Ishikawa (cell line): ENCODE measurements at regions not wholly inside any gene's neighbourhood (a gene's known extent, or its start where the extent isn't known, plus 50 kb on each side); places are given as distances from the start of the nearest gene placed in this dataset.

ENCODE experiments used
- CEBPB ChIP-seq: IDR thresholded peaks from 2 replicates; pipeline ENCODE4 v1.6.1; 2012
- CREB1 ChIP-seq: IDR thresholded peaks from 2 replicates; pipeline ENCODE4 v1.6.1; 2012; ENCODE audit warnings: low read depth
- EGR1 ChIP-seq: IDR thresholded peaks from 2 replicates; pipeline ENCODE4 v1.6.1; 2012
- EP300 ChIP-seq: IDR thresholded peaks from 2 replicates; pipeline ENCODE4 v1.6.1; 2012; ENCODE audit warnings: borderline replicate concordance
- FOXM1 ChIP-seq: IDR thresholded peaks from 2 replicates; pipeline ENCODE4 v1.6.1; 2012; ENCODE audit warnings: low read depth, borderline replicate concordance
- NFIC ChIP-seq: IDR thresholded peaks from 2 replicates; pipeline ENCODE4 v1.6.1; 2012
- RAD21 ChIP-seq: IDR thresholded peaks from 2 replicates; pipeline ENCODE4 v1.6.1; 2012; ENCODE audit warnings: low read depth
- TAF1 ChIP-seq: IDR thresholded peaks from 2 replicates; pipeline ENCODE4 v1.6.1; 2012; ENCODE audit warnings: low read depth, mild to moderate bottlenecking
- TCF12 ChIP-seq: IDR thresholded peaks from 2 replicates; pipeline ENCODE4 v1.6.1; 2012; ENCODE audit warnings: low read depth
- TEAD4 ChIP-seq: IDR thresholded peaks from 2 replicates; pipeline ENCODE4 v1.6.1; 2012
- YY1 ChIP-seq: IDR thresholded peaks from 2 replicates; pipeline ENCODE4 v1.6.1; 2012; ENCODE audit warnings: low read depth
- ZBTB7A ChIP-seq: IDR thresholded peaks from 2 replicates; pipeline ENCODE4 v1.6.1; 2012; ENCODE audit warnings: low read depth
- TF ChIP-seq, protein P1 (sequence below): IDR thresholded peaks from 2 replicates; pipeline ENCODE4 v1.6.1; 2012
- TF ChIP-seq, protein P2 (sequence below): IDR thresholded peaks from 2 replicates; pipeline ENCODE4 v1.6.1; 2012; ENCODE audit warnings: low read depth, mild to moderate bottlenecking
- TF ChIP-seq, protein P3 (sequence below): IDR thresholded peaks from 2 replicates; pipeline ENCODE4 v1.6.1; 2012

DNA sequence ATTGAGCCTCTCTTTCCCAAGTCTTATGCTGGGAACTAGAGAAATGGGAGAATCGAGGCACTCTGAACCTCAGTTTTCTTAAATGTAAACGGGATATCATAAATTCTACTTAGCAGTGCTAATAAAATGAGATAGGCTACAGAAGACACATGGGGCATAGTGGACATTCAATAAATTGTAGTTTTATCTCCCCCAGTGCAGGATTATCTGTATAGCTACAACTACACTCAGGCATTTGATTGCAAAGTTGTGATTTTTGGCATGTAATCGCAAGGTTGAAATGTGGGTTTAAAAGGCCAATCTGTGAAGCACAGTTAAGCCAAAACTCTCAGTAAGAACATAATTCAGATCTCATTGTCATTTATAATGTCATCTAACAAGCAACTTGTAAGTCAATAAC is 413.7 kb upstream of the LMCD1 start:
- TF ChIP-seq, protein P1, sequence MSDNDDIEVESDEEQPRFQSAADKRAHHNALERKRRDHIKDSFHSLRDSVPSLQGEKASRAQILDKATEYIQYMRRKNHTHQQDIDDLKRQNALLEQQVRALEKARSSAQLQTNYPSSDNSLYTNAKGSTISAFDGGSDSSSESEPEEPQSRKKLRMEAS: no peak
- no peak for TF ChIP-seq RAD21
- no peak for TF ChIP-seq EGR1
- no peak for TF ChIP-seq TAF1
- TF ChIP-seq TCF12: no peak
- TF ChIP-seq FOXM1: no peak
- TF ChIP-seq ZBTB7A: no peak
- no peak for TF ChIP-seq CREB1
- no peak for TF ChIP-seq TEAD4
- no peak for TF ChIP-seq NFIC
- TF ChIP-seq EP300: no peak
- no peak for TF ChIP-seq YY1
- TF ChIP-seq, protein P2, sequence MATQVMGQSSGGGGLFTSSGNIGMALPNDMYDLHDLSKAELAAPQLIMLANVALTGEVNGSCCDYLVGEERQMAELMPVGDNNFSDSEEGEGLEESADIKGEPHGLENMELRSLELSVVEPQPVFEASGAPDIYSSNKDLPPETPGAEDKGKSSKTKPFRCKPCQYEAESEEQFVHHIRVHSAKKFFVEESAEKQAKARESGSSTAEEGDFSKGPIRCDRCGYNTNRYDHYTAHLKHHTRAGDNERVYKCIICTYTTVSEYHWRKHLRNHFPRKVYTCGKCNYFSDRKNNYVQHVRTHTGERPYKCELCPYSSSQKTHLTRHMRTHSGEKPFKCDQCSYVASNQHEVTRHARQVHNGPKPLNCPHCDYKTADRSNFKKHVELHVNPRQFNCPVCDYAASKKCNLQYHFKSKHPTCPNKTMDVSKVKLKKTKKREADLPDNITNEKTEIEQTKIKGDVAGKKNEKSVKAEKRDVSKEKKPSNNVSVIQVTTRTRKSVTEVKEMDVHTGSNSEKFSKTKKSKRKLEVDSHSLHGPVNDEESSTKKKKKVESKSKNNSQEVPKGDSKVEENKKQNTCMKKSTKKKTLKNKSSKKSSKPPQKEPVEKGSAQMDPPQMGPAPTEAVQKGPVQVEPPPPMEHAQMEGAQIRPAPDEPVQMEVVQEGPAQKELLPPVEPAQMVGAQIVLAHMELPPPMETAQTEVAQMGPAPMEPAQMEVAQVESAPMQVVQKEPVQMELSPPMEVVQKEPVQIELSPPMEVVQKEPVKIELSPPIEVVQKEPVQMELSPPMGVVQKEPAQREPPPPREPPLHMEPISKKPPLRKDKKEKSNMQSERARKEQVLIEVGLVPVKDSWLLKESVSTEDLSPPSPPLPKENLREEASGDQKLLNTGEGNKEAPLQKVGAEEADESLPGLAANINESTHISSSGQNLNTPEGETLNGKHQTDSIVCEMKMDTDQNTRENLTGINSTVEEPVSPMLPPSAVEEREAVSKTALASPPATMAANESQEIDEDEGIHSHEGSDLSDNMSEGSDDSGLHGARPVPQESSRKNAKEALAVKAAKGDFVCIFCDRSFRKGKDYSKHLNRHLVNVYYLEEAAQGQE: no peak

DNA sequence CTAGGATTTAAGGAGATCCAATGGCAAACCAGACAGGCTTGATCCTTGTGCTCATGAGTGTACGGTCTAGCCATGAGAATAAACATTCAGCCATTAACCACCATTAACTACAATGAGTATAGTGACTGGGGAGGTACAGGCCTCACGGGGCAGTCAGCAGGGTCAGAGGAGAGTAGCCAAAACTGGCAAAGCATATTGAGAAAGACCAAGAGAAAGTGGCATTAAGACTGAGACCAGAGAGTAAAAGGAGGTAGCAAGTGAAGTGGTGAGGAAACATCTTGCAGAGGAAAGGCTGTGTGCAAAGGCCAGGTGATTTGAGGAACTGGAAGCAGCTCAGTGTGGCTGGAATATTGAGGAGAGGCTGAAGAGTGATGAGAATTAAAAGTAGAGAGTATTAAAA is 407.2 kb upstream of the LMCD1 start:
- TF ChIP-seq EP300 (no peak), FOXM1 (no peak), TAF1 (no peak)

DNA sequence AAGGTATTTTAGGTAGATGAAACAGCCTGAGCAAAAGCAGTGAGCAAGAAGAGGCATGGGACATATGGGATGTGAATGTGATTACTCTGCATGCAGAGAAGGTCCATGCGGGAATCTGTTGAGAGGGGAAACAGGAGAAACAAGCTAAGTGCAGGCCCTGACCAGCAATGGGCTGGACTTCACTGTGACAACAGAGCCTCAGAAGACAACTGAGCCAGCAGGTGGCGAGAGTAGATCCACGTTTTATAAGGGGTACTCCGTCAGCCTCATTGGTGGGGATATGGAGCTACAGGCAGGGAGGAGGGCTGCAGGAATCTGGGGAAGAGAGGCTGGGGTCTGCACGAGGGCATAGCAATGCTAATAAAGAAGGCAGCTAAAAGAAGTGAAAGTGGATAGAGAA is 405.9 kb upstream of the LMCD1 start:
- TF ChIP-seq NFIC (no peak), EGR1 (no peak), EP300 (no peak)

DNA sequence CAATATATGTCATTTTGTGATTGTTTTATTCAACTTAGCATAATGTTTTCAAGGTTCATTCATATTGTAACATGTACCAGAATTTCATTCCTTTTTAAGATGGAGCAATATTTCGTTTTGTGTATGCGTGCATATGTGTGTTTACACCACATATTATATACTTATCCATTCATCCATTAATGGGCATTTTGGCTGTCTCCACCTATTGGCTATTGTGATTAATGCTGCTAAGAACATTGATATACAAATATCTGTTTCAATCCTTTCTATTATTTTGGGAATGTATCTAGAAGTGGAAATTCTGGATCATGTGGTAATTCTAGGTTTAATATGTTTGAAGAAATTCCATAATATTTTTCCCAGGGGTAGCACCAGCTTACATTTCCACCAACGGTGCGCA is 403.9 kb upstream of the LMCD1 start:
- TF ChIP-seq, protein P2: no peak
- TF ChIP-seq, protein P3, sequence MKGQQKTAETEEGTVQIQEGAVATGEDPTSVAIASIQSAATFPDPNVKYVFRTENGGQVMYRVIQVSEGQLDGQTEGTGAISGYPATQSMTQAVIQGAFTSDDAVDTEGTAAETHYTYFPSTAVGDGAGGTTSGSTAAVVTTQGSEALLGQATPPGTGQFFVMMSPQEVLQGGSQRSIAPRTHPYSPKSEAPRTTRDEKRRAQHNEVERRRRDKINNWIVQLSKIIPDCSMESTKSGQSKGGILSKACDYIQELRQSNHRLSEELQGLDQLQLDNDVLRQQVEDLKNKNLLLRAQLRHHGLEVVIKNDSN: no peak
- TF ChIP-seq EP300 (no peak), TAF1 (no peak), NFIC (no peak), EGR1 (no peak), ZBTB7A (no peak), RAD21 (no peak), TCF12 (no peak), YY1 (no peak)
- TF ChIP-seq, protein P1: no peak

DNA sequence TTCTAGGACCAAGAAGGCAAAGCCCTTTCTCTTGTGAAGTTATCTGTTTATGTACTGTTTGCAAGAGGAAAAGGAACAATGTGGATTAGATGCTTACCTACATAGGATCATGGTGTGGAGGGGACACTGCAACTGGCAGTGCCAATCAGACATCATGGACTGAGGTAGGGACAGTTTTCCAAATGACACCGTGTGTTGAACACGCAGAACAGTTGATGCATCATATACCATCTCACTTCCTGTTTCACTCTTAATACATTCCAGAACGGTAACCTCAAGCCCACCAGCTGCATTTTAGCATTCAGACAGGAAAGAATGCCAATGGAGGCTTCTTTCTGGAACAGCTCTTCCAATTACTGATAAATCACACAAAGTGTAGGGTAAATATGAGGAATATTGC is 397.7 kb upstream of the LMCD1 start:
- TF ChIP-seq FOXM1 (no peak), CREB1 (no peak), YY1 (no peak), EP300 (no peak), RAD21 (no peak), TEAD4 (no peak), TCF12 (no peak), CEBPB (no peak), ZBTB7A (no peak), EGR1 (no peak), TAF1 (no peak), NFIC (no peak)
- TF ChIP-seq, protein P2: no peak
- TF ChIP-seq, protein P1: no peak
- TF ChIP-seq, protein P3: no peak

DNA sequence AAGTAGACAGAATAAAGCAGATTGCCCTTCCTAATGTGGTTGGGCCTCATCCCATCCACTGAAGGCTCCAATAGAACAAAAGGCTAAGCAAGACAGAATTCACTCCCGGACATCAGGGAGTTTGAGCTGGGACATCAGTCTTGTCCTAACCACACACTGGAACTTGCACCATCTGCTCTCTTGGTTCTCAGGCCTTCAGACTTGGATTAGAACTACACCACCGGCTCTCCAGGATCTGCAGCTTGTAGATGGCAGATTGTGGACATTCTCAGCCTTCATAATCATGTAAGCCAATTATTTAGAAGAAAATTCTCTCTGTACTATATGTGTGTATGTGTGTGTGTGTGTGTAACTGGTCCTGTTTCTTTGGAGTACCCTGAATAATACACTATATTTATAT is 394.7 kb upstream of the LMCD1 start:
- TF ChIP-seq EGR1: no peak
- TF ChIP-seq TCF12: no peak
- TF ChIP-seq TAF1: no peak
